Activated naive CD4-positive, alpha-beta T cell treated with anti-CD3 and anti-CD28 coated beads, Interleukin-2, amount 50 U/mL, for 24 hours (primary cell): ENCODE measurements at regions not wholly inside any gene's neighbourhood (a gene's known extent, or its start where the extent isn't known, plus 50 kb on each side); places are given as distances from the start of the nearest gene placed in this dataset.
"Not testable (repeated sequence)": the region's sequence is repeated elsewhere in the genome, so short reads cannot be mapped to it uniquely, and the experiment has no call there.

Experiments
- H3K27ac Mint-ChIP-seq: one replicate; pipeline ENCODE4 v1.8.0; 2021; ENCODE audit warnings: mild to moderate bottlenecking, mixed read lengths
- H3K27me3 Mint-ChIP-seq: one replicate; pipeline ENCODE4 v1.8.0; 2021; ENCODE audit warnings: mixed read lengths
- H3K36me3 Mint-ChIP-seq: one replicate; pipeline ENCODE4 v1.8.0; 2021; ENCODE audit warnings: mixed read lengths
- H3K4me1 Mint-ChIP-seq: one replicate; pipeline ENCODE4 v1.8.0; 2021; ENCODE audit warnings: mixed read lengths
- H3K4me3 Mint-ChIP-seq: one replicate; pipeline ENCODE4 v1.8.0; 2021; ENCODE audit warnings: mild to moderate bottlenecking, mixed read lengths
- H3K9me3 Mint-ChIP-seq: one replicate; pipeline ENCODE4 v1.8.0; 2021; ENCODE audit warnings: mixed read lengths

- Mint-ChIP-seq H3K27ac (no peak overlapping the region), H3K27me3 (no peaks in the 10 kb centered on the region), H3K4me3 (no peak overlapping the region)
Observed at GRCh38 chr6:170222498-170223471, 68.1 kb downstream of the DLL1 start.

GRCh38 chr6:170221753-170222400 is 69.0 kb downstream of the DLL1 start:
- H3K4me3 Mint-ChIP-seq: no peak overlapping the region
- H3K27me3 Mint-ChIP-seq: no peaks in the 10 kb centered on the region
- no peaks in the 10 kb centered on the region for H3K9me3 Mint-ChIP-seq
- H3K27ac Mint-ChIP-seq: no peak overlapping the region
- peaks cover 17% of the 10 kb centered on the region for H3K4me1 Mint-ChIP-seq
- H3K36me3 Mint-ChIP-seq: no peaks in the 10 kb centered on the region

More at GRCh38 chr6:170222498-170223471, 68.1 kb downstream of the DLL1 start:
- no peaks in the 10 kb centered on the region for H3K36me3 Mint-ChIP-seq
- H3K4me1 Mint-ChIP-seq: peaks cover 17% of the 10 kb centered on the region
- H3K9me3 Mint-ChIP-seq: no peaks in the 10 kb centered on the region

GRCh38 chr6:170221052-170221752 is 69.7 kb downstream of the DLL1 start:
- H3K4me1 Mint-ChIP-seq: peaks cover 17% of the 10 kb centered on the region
- H3K4me3 Mint-ChIP-seq: no peak overlapping the region
- H3K27me3 Mint-ChIP-seq: no peaks in the 10 kb centered on the region
- no peak overlapping the region for H3K27ac Mint-ChIP-seq
- H3K9me3 Mint-ChIP-seq: no peaks in the 10 kb centered on the region
- no peaks in the 10 kb centered on the region for H3K36me3 Mint-ChIP-seq

- peak overlapping the region; percentile 5 for H3K27ac Mint-ChIP-seq
- not testable (repeated sequence) for H3K9me3 Mint-ChIP-seq, H3K27me3 Mint-ChIP-seq, H3K4me3 Mint-ChIP-seq, H3K36me3 Mint-ChIP-seq, H3K4me1 Mint-ChIP-seq
Observed at GRCh38 chr6:170213637-170214018, 77.2 kb downstream of the DLL1 start.

GRCh38 chr6:170212956-170213636 is 77.8 kb downstream of the DLL1 start:
- H3K9me3 Mint-ChIP-seq: no peaks in the 10 kb centered on the region

GRCh38 chr6:170212051-170212756 is 78.7 kb downstream of the DLL1 start:
- no peaks in the 10 kb centered on the region for H3K4me1 Mint-ChIP-seq
- no peaks in the 10 kb centered on the region for H3K9me3 Mint-ChIP-seq
- no peak overlapping the region for H3K27ac Mint-ChIP-seq
- no peaks in the 10 kb centered on the region for H3K36me3 Mint-ChIP-seq
- no peaks in the 10 kb centered on the region for H3K27me3 Mint-ChIP-seq
- H3K4me3 Mint-ChIP-seq: no peak overlapping the region

More at GRCh38 chr6:170212956-170213636, 77.8 kb downstream of the DLL1 start:
- Mint-ChIP-seq H3K4me3 (no peak overlapping the region), H3K4me1 (no peaks in the 10 kb centered on the region), H3K36me3 (no peaks in the 10 kb centered on the region), H3K27me3 (no peaks in the 10 kb centered on the region), H3K27ac (peak overlapping the region; percentile 5)

- H3K4me3 Mint-ChIP-seq: no peak overlapping the region
- no peaks in the 10 kb centered on the region for H3K27me3 Mint-ChIP-seq
- H3K9me3 Mint-ChIP-seq: no peaks in the 10 kb centered on the region
- H3K4me1 Mint-ChIP-seq: no peaks in the 10 kb centered on the region
- H3K27ac Mint-ChIP-seq: no peak overlapping the region
- no peaks in the 10 kb centered on the region for H3K36me3 Mint-ChIP-seq
Observed at GRCh38 chr6:170211404-170212025, 79.4 kb downstream of the DLL1 start.

- no peaks in the 10 kb centered on the region for H3K27me3 Mint-ChIP-seq
- H3K36me3 Mint-ChIP-seq: no peaks in the 10 kb centered on the region
- H3K4me3 Mint-ChIP-seq: no peak overlapping the region
- H3K27ac Mint-ChIP-seq: no peak overlapping the region
- no peaks in the 10 kb centered on the region for H3K4me1 Mint-ChIP-seq
- H3K9me3 Mint-ChIP-seq: no peaks in the 10 kb centered on the region
Observed at GRCh38 chr6:170210651-170211403, 80.1 kb downstream of the DLL1 start.

- Mint-ChIP-seq H3K27ac (no peak overlapping the region), H3K36me3 (no peaks in the 10 kb centered on the region), H3K9me3 (no peaks in the 10 kb centered on the region), H3K4me3 (no peak overlapping the region), H3K27me3 (no peaks in the 10 kb centered on the region), H3K4me1 (no peaks in the 10 kb centered on the region)
Observed at GRCh38 chr6:170210026-170210390, 80.9 kb downstream of the DLL1 start.

- Mint-ChIP-seq H3K4me3 (no peak overlapping the region), H3K27ac (no peak overlapping the region), H3K36me3 (no peaks in the 10 kb centered on the region), H3K27me3 (no peaks in the 10 kb centered on the region), H3K4me1 (no peaks in the 10 kb centered on the region), H3K9me3 (no peaks in the 10 kb centered on the region)
Observed at GRCh38 chr6:170209354-170210025, 81.4 kb downstream of the DLL1 start.

- no peaks in the 10 kb centered on the region for H3K9me3 Mint-ChIP-seq
- no peak overlapping the region for H3K27ac Mint-ChIP-seq
- H3K4me1 Mint-ChIP-seq: no peaks in the 10 kb centered on the region
Observed at GRCh38 chr6:170208651-170209353, 82.1 kb downstream of the DLL1 start.

GRCh38 chr6:170208182-170208601 is 82.7 kb downstream of the DLL1 start:
- no peaks in the 10 kb centered on the region for H3K9me3 Mint-ChIP-seq
- H3K27me3 Mint-ChIP-seq: no peaks in the 10 kb centered on the region
- peaks cover under 1% of the 10 kb centered on the region for H3K36me3 Mint-ChIP-seq
- no peak overlapping the region for H3K27ac Mint-ChIP-seq
- H3K4me3 Mint-ChIP-seq: no peak overlapping the region
- H3K4me1 Mint-ChIP-seq: no peaks in the 10 kb centered on the region

More at GRCh38 chr6:170208651-170209353, 82.1 kb downstream of the DLL1 start:
- Mint-ChIP-seq H3K27me3 (no peaks in the 10 kb centered on the region), H3K36me3 (no peaks in the 10 kb centered on the region), H3K4me3 (no peak overlapping the region)

- no peak overlapping the region for H3K27ac Mint-ChIP-seq
- H3K4me3 Mint-ChIP-seq: no peak overlapping the region
- no peaks in the 10 kb centered on the region for H3K4me1 Mint-ChIP-seq
- H3K36me3 Mint-ChIP-seq: peaks cover 3% of the 10 kb centered on the region
- H3K27me3 Mint-ChIP-seq: no peaks in the 10 kb centered on the region
- no peaks in the 10 kb centered on the region for H3K9me3 Mint-ChIP-seq
Observed at GRCh38 chr6:170207586-170208181, 83.2 kb downstream of the DLL1 start.
